Posterior cingulate gyrus (tissue), 11 donors: ENCODE measurements at regions not wholly inside any gene's neighbourhood (a gene's known extent, or its start where the extent isn't known, plus 50 kb on each side); places are given as distances from the start of the nearest gene placed in this dataset.
A peak's percentile ranks its signal among the peaks of the same experiment; 100 is the strongest.

ENCODE experiments used
- DNase-seq, 10 donors: peaks; one replicate each; pipeline versions ENCODE4 v3.0.0 to v3.0.0-alpha.2; 2020 to 2021; ENCODE audit warnings: mixed read lengths in 3 of 10
- intact Hi-C: fragments of 100-400 bp; cut with DNase I; formaldehyde crosslinking; loops from one replicate; pipeline ENCODE4 v1.15.1; 2023

GRCh38 chr20:48471176-48471575 is 356.6 kb downstream of the PREX1 start:
- intact Hi-C loops, result no loop called here
- peak in 2 of 10 donors; percentile 22 to 27 for DNase-seq

- intact Hi-C loops, result no loop called here
- DNase-seq, result peak in 1 of 10 donors; percentile 18
These were observed 357.7 kb downstream of the PREX1 start for GRCh38 chr20:48470141-48470540.

- intact Hi-C loops, result no loop called here
- no peak for DNase-seq
These were observed 358.8 kb downstream of the PREX1 start for GRCh38 chr20:48469026-48469425.

- peak in 1 of 10 donors; percentile 66 for DNase-seq
- intact Hi-C loops, result no loop called here
These were observed 359.2 kb downstream of the PREX1 start for GRCh38 chr20:48468571-48468970.

- DNase-seq, result peak in 1 of 10 donors; percentile 30
- intact Hi-C loops, result no loop called here
These were observed 360.2 kb downstream of the PREX1 start for GRCh38 chr20:48467622-48468021.

GRCh38 chr20:48465271-48465670 is 362.5 kb downstream of the PREX1 start:
- intact Hi-C loops, result no loop called here
- DNase-seq, result peak in 1 of 10 donors; percentile 29

GRCh38 chr20:48463916-48464315 is 363.9 kb downstream of the PREX1 start:
- intact Hi-C loops, result no loop called here
- peak in 1 of 10 donors; percentile 52 for DNase-seq

- DNase-seq, result peak in 1 of 10 donors; percentile 30
- intact Hi-C loops, result no loop called here
These were observed 364.6 kb downstream of the PREX1 start for GRCh38 chr20:48463096-48463720.

GRCh38 chr20:48461735-48462119 is 366.1 kb downstream of the PREX1 start:
- DNase-seq, result no peak
- intact Hi-C loops, result no loop called here

- intact Hi-C loops, result no loop called here
- peak in 1 of 10 donors; percentile 45 for DNase-seq
These were observed 366.6 kb downstream of the PREX1 start for GRCh38 chr20:48461091-48461734.

- intact Hi-C loops, result no loop called here
- DNase-seq, result peak in 1 of 10 donors; percentile 29
These were observed 367.1 kb downstream of the PREX1 start for GRCh38 chr20:48460681-48461080.

- intact Hi-C loops, result no loop called here
- peak in 2 of 10 donors; percentile 57 to 77 for DNase-seq
These were observed 367.9 kb downstream of the PREX1 start for GRCh38 chr20:48459722-48460395.

- intact Hi-C loops, result no loop called here
- peak in 1 of 10 donors; percentile 53 for DNase-seq
These were observed 369.0 kb downstream of the PREX1 start for GRCh38 chr20:48458601-48459385.

- intact Hi-C loops, result no loop called here
- DNase-seq, result no peak
These were observed 369.8 kb downstream of the PREX1 start for GRCh38 chr20:48458003-48458377.

GRCh38 chr20:48457193-48458002 is 370.4 kb downstream of the PREX1 start:
- no peak for DNase-seq
- intact Hi-C loops, result no loop called here

GRCh38 chr20:48456366-48457192 is 371.2 kb downstream of the PREX1 start:
- peak in 1 of 10 donors; percentile 53 for DNase-seq
- intact Hi-C loops, result no loop called here

- intact Hi-C loops, result no loop called here
- peak in 3 of 10 donors; percentile 19 to 75 (median 23) for DNase-seq
These were observed 372.0 kb downstream of the PREX1 start for GRCh38 chr20:48455651-48456365.

- intact Hi-C loops, result no loop called here
- no peak for DNase-seq
These were observed 372.9 kb downstream of the PREX1 start for GRCh38 chr20:48454671-48455490.
